Endothelial cell of umbilical vein (primary cell): ENCODE measurements at regions not wholly inside any gene's neighbourhood (a gene's known extent, or its start where the extent isn't known, plus 50 kb on each side); places are given as distances from the start of the nearest gene placed in this dataset.

Source experiments
- BruUV-seq: library from RNA; stranded (reverse); fragments of 400-500 nt; replicated peaks from 2 replicates; lab custom pipeline; 2021; lab: Mats Ljungman, UMichigan
- CTCF ChIA-PET: fragments of 300-600, 350-600 bp; sonication (Branson Sonifier 250); formaldehyde crosslinking; loops from one replicate; lab custom pipeline; 2021; ENCODE audit warnings: antibody characterized with exemption, inconsistent platforms; lab: Charles Lee
- POLR2A ChIA-PET: fragments of 300-600, 350-600 bp; sonication (Branson Sonifier 250); formaldehyde crosslinking; loops from one replicate; lab custom pipeline; 2021; ENCODE audit warnings: antibody characterized with exemption, inconsistent platforms; lab: Charles Lee
- DNase-seq: peaks from one replicate; pipeline ENCODE4 v3.0.0-alpha.2; 2011; ENCODE audit warnings: low read depth, low spot score
- FAIRE-seq: peaks from 2 replicates; lab custom pipeline; 2011; peaks lifted over from hg19 to GRCh38; lab: Jason Lieb, UNC
- H2AFZ ChIP-seq: 2 replicates; pipeline ENCODE4 v1.6.0; 2012; ENCODE audit warnings: low read depth, low read length, control low read depth, inconsistent platforms
- H3K27ac ChIP-seq: 2 replicates; pipeline ENCODE4 v1.5.1; 2011; ENCODE audit warnings: low read depth, mild to moderate bottlenecking, control low read depth, low read length, moderate library complexity; ENCODE audit not compliant: insufficient read depth
- H3K27me3 ChIP-seq, 2 experiments: 2 replicates each; pipeline versions ENCODE4 v1.6.0 to v1.6.1; 2011; ENCODE audit warnings: low read length in 2 of 2, mixed read lengths in 1 of 2; ENCODE audit not compliant: control insufficient read depth in 2 of 2, insufficient read depth in 2 of 2
- H3K36me3 ChIP-seq, 2 experiments: 2 replicates in 1 of 2; 3 replicates in 1 of 2; pipeline ENCODE4 v1.5.1; 2011; ENCODE audit warnings: low read length in 2 of 2, mild to moderate bottlenecking in 1 of 2, moderate library complexity in 1 of 2; ENCODE audit not compliant: control insufficient read depth in 2 of 2, insufficient read depth in 2 of 2; ENCODE audit errors: extremely low read depth in 1 of 2
- H3K4me1 ChIP-seq: 3 replicates; pipeline ENCODE4 v1.5.1; 2011; ENCODE audit warnings: mild to moderate bottlenecking, low read length; ENCODE audit not compliant: control insufficient read depth, insufficient read depth; ENCODE audit errors: extremely low read depth
- H3K4me2 ChIP-seq: 2 replicates; pipeline ENCODE4 v1.6.1; 2011; ENCODE audit warnings: low read length, control low read depth, mixed read lengths; ENCODE audit not compliant: insufficient read depth
- H3K4me3 ChIP-seq, 3 experiments: fragments of 200-600 bp in 1 of 3; sonication (generic), shearing (Covaris generic) in 1 of 3; replicated peaks in 1 of 3; 2 replicates each; pipeline ENCODE4 v1.5.1; 2011 to 2016; ENCODE audit warnings: control low read depth in 3 of 3, low read length in 3 of 3, mild to moderate bottlenecking in 2 of 3, inconsistent platforms in 1 of 3, low read depth in 1 of 3, moderate library complexity in 1 of 3; ENCODE audit not compliant: insufficient read depth in 1 of 3
- H3K79me2 ChIP-seq: 2 replicates; pipeline ENCODE4 v1.6.0; 2012; ENCODE audit warnings: low read length, inconsistent platforms; ENCODE audit not compliant: control insufficient read depth, insufficient read depth
- H3K9ac ChIP-seq: replicated peaks from 2 replicates; pipeline ENCODE3; 2011; ENCODE audit warnings: low read length, control low read depth; ENCODE audit not compliant: insufficient read depth; ENCODE audit errors: extremely low read depth
- H3K9me1 ChIP-seq: replicated peaks from 3 replicates; pipeline ENCODE4 v1.6.0; 2011; ENCODE audit warnings: mild to moderate bottlenecking, low read length; ENCODE audit not compliant: control insufficient read depth, insufficient read depth; ENCODE audit errors: extremely low read depth
- H3K9me3 ChIP-seq: replicated peaks from 2 replicates; pipeline ENCODE4 v1.5.1; 2012; ENCODE audit warnings: low read length, inconsistent platforms; ENCODE audit not compliant: control insufficient read depth, insufficient read depth
- H4K20me1 ChIP-seq: replicated peaks from 2 replicates; pipeline ENCODE3; 2011; ENCODE audit warnings: mild to moderate bottlenecking, low read length; ENCODE audit not compliant: control insufficient read depth, insufficient read depth; ENCODE audit errors: extremely low read depth
- CTCF ChIP-seq, 2 donors: IDR thresholded peaks; 1 replicate in 1 of 2; 2 replicates in 1 of 2; pipeline ENCODE4 v1.5.1; 2011; ENCODE audit warnings: low read length in 2 of 2, mild to moderate bottlenecking in 2 of 2, moderate library complexity in 2 of 2, control low read depth in 1 of 2, inconsistent platforms in 1 of 2, low read depth in 1 of 2; ENCODE audit not compliant: insufficient read depth in 1 of 2; ENCODE audit errors: extremely low read depth in 1 of 2
- EZH2 ChIP-seq: IDR thresholded peaks from 2 replicates; pipeline ENCODE4 v1.6.1; 2012; ENCODE audit warnings: borderline replicate concordance, low read depth, mild to moderate bottlenecking, moderate library complexity, low read length, inconsistent platforms; ENCODE audit not compliant: severe bottlenecking
- FOS ChIP-seq: IDR thresholded peaks from 2 replicates; pipeline ENCODE4 v1.6.1; 2011; ENCODE audit warnings: mild to moderate bottlenecking, low read length, moderate library complexity, borderline replicate concordance; ENCODE audit not compliant: insufficient read depth
- GATA2 ChIP-seq: IDR thresholded peaks from 2 replicates; pipeline ENCODE4 v1.7.0; 2011; ENCODE audit warnings: low read depth, mild to moderate bottlenecking, moderate library complexity, mixed read lengths, low read length; ENCODE audit not compliant: insufficient read length, insufficient read depth
- JUN ChIP-seq: IDR thresholded peaks from 2 replicates; pipeline ENCODE4 v1.6.1; 2011; ENCODE audit warnings: borderline replicate concordance, low read depth; ENCODE audit not compliant: insufficient read length, insufficient read depth
- MAX ChIP-seq: IDR thresholded peaks from 2 replicates; pipeline ENCODE4 v1.6.1; 2011; ENCODE audit not compliant: insufficient read depth, insufficient read length
- MYC ChIP-seq: IDR thresholded peaks from one replicate; pipeline ENCODE4 v1.6.1; 2011; ENCODE audit warnings: mild to moderate bottlenecking, low read depth, low read length
- POLR2A ChIP-seq: IDR thresholded peaks from 2 replicates; pipeline ENCODE4 v1.6.1; 2012; ENCODE audit warnings: low read depth, mild to moderate bottlenecking, control low read depth, low read length
- POLR2AphosphoS5 ChIP-seq: IDR thresholded peaks from 2 replicates; pipeline ENCODE4 v1.6.1; 2012; ENCODE audit warnings: low read depth, mild to moderate bottlenecking, control low read depth, low read length, moderate library complexity; ENCODE audit not compliant: insufficient read depth
- dilution Hi-C: fragments of 300-500 bp; cut with MboI; formaldehyde crosslinking; loops from one replicate; pipeline ENCODE4 v1.15.0; 2019; ENCODE audit warnings: low sequenced_read_pairs; ENCODE audit not compliant: extremely low pct_ligation_motif_present
- intact Hi-C: fragments of 100-400 bp; cut with micrococcal nuclease; formaldehyde crosslinking; loops from one replicate; pipeline ENCODE4 v1.10.0; 2022

GRCh38 chr7:95715274-95715673 lies 57.1 kb upstream of the DYNC1I1 start:
- H3K36me3 ChIP-seq = no peaks in the 10 kb centered on the region
- no peak for FAIRE-seq
- H3K9me1 ChIP-seq = no peaks in the 10 kb centered on the region
- no peak for DNase-seq
- no peaks in the 10 kb centered on the region for H3K79me2 ChIP-seq
- intact Hi-C loops = no loop called here
- H2AFZ ChIP-seq = no peak overlapping the region
- ChIA-PET CTCF (no interaction called here), POLR2A (no interaction called here)
- TF ChIP-seq POLR2A (no peak), POLR2AphosphoS5 (no peak), JUN (no peak), FOS (no peak), CTCF (IDR thresholded peaks at IDR 0.05; ENCODE audit: extremely low read depth in 1 of 2, insufficient read depth in 1 of 2, low read depth in 1 of 2, low read length in 2 of 2) (no peak), MAX (no peak), EZH2 (no peak), MYC (no peak), GATA2 (no peak)
- H3K9ac ChIP-seq = no peak overlapping the region
- H3K9me3 ChIP-seq = no peaks in the 10 kb centered on the region
- dilution Hi-C loops = no loop called here
- no peak overlapping the region for H3K4me3 ChIP-seq
- BruUV-seq = no TSS peak
- H3K27me3 ChIP-seq = no peaks in the 10 kb centered on the region
- H3K4me1 ChIP-seq = no peaks in the 10 kb centered on the region
- no peak overlapping the region for H3K4me2 ChIP-seq
- H4K20me1 ChIP-seq = no peaks in the 10 kb centered on the region
- no peak overlapping the region for H3K27ac ChIP-seq
